ENCODE measurements at regions not wholly inside any gene's neighbourhood (a gene's known extent, or its start where the extent isn't known, plus 50 kb on each side); places are given as distances from the start of the nearest gene placed in this dataset.
"Not testable (repeated sequence)": the region's sequence is repeated elsewhere in the genome, so short reads cannot be mapped to it uniquely, and the experiment has no call there.

- Histone ChIP-seq H3K9me3 (ENCODE audit: low read length) (no peaks in the 10 kb centered on the region), H4K20me1 (ENCODE audit: insufficient read depth, low read length) (no peaks in the 10 kb centered on the region), H3K9me2 (ENCODE audit: low read depth, low read length) (no peaks in the 10 kb centered on the region), H2AFZ (ENCODE audit: low read length) (no peak overlapping the region), H3K4me1 (ENCODE audit: insufficient read depth, low read length, severe bottlenecking) (no peaks in the 10 kb centered on the region), H3K9ac (ENCODE audit: low read length) (no peak overlapping the region), H3K4me2 (ENCODE audit: low read length) (no peak overlapping the region), H3K36me3 (ENCODE audit: insufficient read depth, low read length) (no peaks in the 10 kb centered on the region), H3K27me3 (ENCODE audit: insufficient read depth, low read length) (no peaks in the 10 kb centered on the region), H3F3A (ENCODE audit: insufficient read depth, low read length) (no peaks in the 10 kb centered on the region), H3K4me3 (ENCODE audit: low read depth, low read length, poor library complexity, severe bottlenecking) (no peak overlapping the region), H3K27ac (ENCODE audit: low read depth, low read length, poor library complexity, severe bottlenecking) (no peak overlapping the region), H3K79me2 (ENCODE audit: insufficient read depth, low read length) (no peaks in the 10 kb centered on the region)
- TF ChIP-seq EZH2 (IDR thresholded peaks at IDR 0.05; ENCODE audit: borderline replicate concordance, low read length) = no peak
- TF ChIP-seq CTCF (IDR thresholded peaks at IDR 0.05; ENCODE audit: low read length) = no peak
Measured at GRCh38 chr2:106332054-106332453, 136.2 kb downstream of the RGPD3 start.

- H4K20me1 ChIP-seq (ENCODE audit: insufficient read depth, low read length); H3K9me3 ChIP-seq (ENCODE audit: low read length); H3K9ac ChIP-seq (ENCODE audit: low read length); H3K27me3 ChIP-seq (ENCODE audit: insufficient read depth, low read length); H3K9me2 ChIP-seq (ENCODE audit: low read depth, low read length); H3K4me1 ChIP-seq (ENCODE audit: insufficient read depth, low read length, severe bottlenecking); H3F3A ChIP-seq (ENCODE audit: insufficient read depth, low read length); H3K27ac ChIP-seq (ENCODE audit: low read depth, low read length, poor library complexity, severe bottlenecking); H3K4me2 ChIP-seq (ENCODE audit: low read length); H3K4me3 ChIP-seq (ENCODE audit: low read depth, low read length, poor library complexity, severe bottlenecking); H2AFZ ChIP-seq (ENCODE audit: low read length); H3K36me3 ChIP-seq (ENCODE audit: insufficient read depth, low read length); H3K79me2 ChIP-seq (ENCODE audit: insufficient read depth, low read length): not testable (repeated sequence)
Measured at GRCh38 chr2:106330384-106331261, 136.5 kb upstream of the UXS1 start.

- H3K79me2 ChIP-seq (ENCODE audit: insufficient read depth, low read length) = no peaks in the 10 kb centered on the region
- H3K4me3 ChIP-seq (ENCODE audit: low read depth, low read length, poor library complexity, severe bottlenecking) = no peak overlapping the region
- no peaks in the 10 kb centered on the region for H4K20me1 ChIP-seq (ENCODE audit: insufficient read depth, low read length)
- TF ChIP-seq CTCF (IDR thresholded peaks at IDR 0.05; ENCODE audit: low read length) (no peak), EZH2 (IDR thresholded peaks at IDR 0.05; ENCODE audit: borderline replicate concordance, low read length) (no peak)
- H3K9ac ChIP-seq (ENCODE audit: low read length) = no peak overlapping the region
- no peaks in the 10 kb centered on the region for H3K9me3 ChIP-seq (ENCODE audit: low read length)
- H3K36me3 ChIP-seq (ENCODE audit: insufficient read depth, low read length) = no peaks in the 10 kb centered on the region
- H3K4me1 ChIP-seq (ENCODE audit: insufficient read depth, low read length, severe bottlenecking) = no peaks in the 10 kb centered on the region
- no peak overlapping the region for H3K27ac ChIP-seq (ENCODE audit: low read depth, low read length, poor library complexity, severe bottlenecking)
- H3K27me3 ChIP-seq (ENCODE audit: insufficient read depth, low read length) = no peaks in the 10 kb centered on the region
- H3F3A ChIP-seq (ENCODE audit: insufficient read depth, low read length) = no peaks in the 10 kb centered on the region
- H3K4me2 ChIP-seq (ENCODE audit: low read length) = no peak overlapping the region
- H3K9me2 ChIP-seq (ENCODE audit: low read depth, low read length) = no peaks in the 10 kb centered on the region
- H2AFZ ChIP-seq (ENCODE audit: low read length) = no peak overlapping the region
Measured at GRCh38 chr2:106323337-106324013, 129.4 kb upstream of the UXS1 start.

Data from OCI-LY1 (cell line).